ENCODE measurements at regions not wholly inside any gene's neighbourhood (a gene's known extent, or its start where the extent isn't known, plus 50 kb on each side); places are given as distances from the start of the nearest gene placed in this dataset.

- Histone ChIP-seq H4K20me1 (replicated peaks; ENCODE audit: insufficient read depth) (no peaks in the 10 kb centered on the region), H3K4me2 (no peak overlapping the region), H3K4me1 (ENCODE audit: insufficient read depth) (no peaks in the 10 kb centered on the region), H3K27ac (ENCODE audit: low read depth) (no peak overlapping the region), H3K79me2 (replicated peaks; ENCODE audit: insufficient read depth) (no peaks in the 10 kb centered on the region), H3K36me3 (ENCODE audit: insufficient read depth) (no peaks in the 10 kb centered on the region), H3F3A (replicated peaks; ENCODE audit: low read depth) (no peaks in the 10 kb centered on the region), H2AFZ (peak overlapping the region; percentile 5; the same call in 1 of the 2 replicates), H3K27me3 (ENCODE audit: insufficient read depth) (no peaks in the 10 kb centered on the region), H3K4me3 (no peak overlapping the region), H3K9me2 (ENCODE audit: insufficient read depth) (peaks cover 5% of the 10 kb centered on the region; the same call in 1 of the 2 replicates)
- H3K27ac Mint-ChIP-seq = no peak overlapping the region; the same call in 1 of the 2 replicates
- ATAC-seq (no peak), DNase-seq (ENCODE audit: low spot score) (peak; percentile 3)
- no peak overlapping the region for H3K4me3 Mint-ChIP-seq
- H3K27me3 Mint-ChIP-seq (ENCODE audit: insufficient read depth, low read depth, poor library complexity) = no peaks in the 10 kb centered on the region
- peaks cover 11% of the 10 kb centered on the region; the same call in 2 of the 3 replicates for H3K9me3 Mint-ChIP-seq
- H3K4me1 Mint-ChIP-seq = no peaks in the 10 kb centered on the region
- TF ChIP-seq JUNB (IDR thresholded peaks at IDR 0.05; ENCODE audit: unreplicated experiment) (no peak), STAT1 (IDR thresholded peaks at IDR 0.05; ENCODE audit: unreplicated experiment) (no peak)
- peaks cover 11% of the 10 kb centered on the region; the same call in 2 of the 3 replicates for H3K36me3 Mint-ChIP-seq (ENCODE audit: low read depth)
These were observed 756.1 kb upstream of the MIR17HG start for GRCh38 chr13:90591260-90591926.

GRCh38 chr13:90591927-90592268 lies 755.6 kb upstream of the MIR17HG start:
- peaks cover 11% of the 10 kb centered on the region; the same call in 2 of the 3 replicates for H3K9me3 Mint-ChIP-seq
- no peaks in the 10 kb centered on the region for H4K20me1 ChIP-seq (replicated peaks; ENCODE audit: insufficient read depth)
- DNase-seq (ENCODE audit: low spot score) (peak; percentile 13), ATAC-seq (no peak)
- H3K4me1 ChIP-seq (ENCODE audit: insufficient read depth) = no peaks in the 10 kb centered on the region
- no peaks in the 10 kb centered on the region for H3K79me2 ChIP-seq (replicated peaks; ENCODE audit: insufficient read depth)
- H3K27me3 ChIP-seq (ENCODE audit: insufficient read depth) = no peaks in the 10 kb centered on the region
- peak overlapping the region; percentile 5; the same call in 1 of the 2 replicates for H2AFZ ChIP-seq
- H3K4me3 ChIP-seq = no peak overlapping the region
- H3K4me3 Mint-ChIP-seq = no peak overlapping the region
- H3K27ac ChIP-seq (ENCODE audit: low read depth) = no peak overlapping the region
- no peaks in the 10 kb centered on the region for H3K4me1 Mint-ChIP-seq
- H3K27me3 Mint-ChIP-seq (ENCODE audit: insufficient read depth, low read depth, poor library complexity) = no peaks in the 10 kb centered on the region
- H3K27ac Mint-ChIP-seq = no peak overlapping the region; the same call in 1 of the 2 replicates
- no peaks in the 10 kb centered on the region for H3F3A ChIP-seq (replicated peaks; ENCODE audit: low read depth)
- H3K36me3 Mint-ChIP-seq (ENCODE audit: low read depth) = peaks cover 11% of the 10 kb centered on the region; the same call in 2 of the 3 replicates
- no peaks in the 10 kb centered on the region for H3K36me3 ChIP-seq (ENCODE audit: insufficient read depth)
- peaks cover 5% of the 10 kb centered on the region; the same call in 1 of the 2 replicates for H3K9me2 ChIP-seq (ENCODE audit: insufficient read depth)
- no peak overlapping the region for H3K4me2 ChIP-seq
- TF ChIP-seq REST (IDR thresholded peaks at IDR 0.05; ENCODE audit: unreplicated experiment) = no peak
- no peak for TF ChIP-seq ZNF462 (CRISPR knock-in tag; IDR thresholded peaks at IDR 0.05)
- no peak for TF ChIP-seq POLR2AphosphoS5 (IDR thresholded peaks at IDR 0.05; ENCODE audit: low read depth)
- no peak for TF ChIP-seq STAT1 (IDR thresholded peaks at IDR 0.05; ENCODE audit: unreplicated experiment)
- TF ChIP-seq ZNF331 (CRISPR knock-in tag; IDR thresholded peaks at IDR 0.05; ENCODE audit: low read depth) = no peak
- TF ChIP-seq EZH2phosphoT487 (IDR thresholded peaks at IDR 0.05; ENCODE audit: unreplicated experiment) = no peak
- TF ChIP-seq JUNB (IDR thresholded peaks at IDR 0.05; ENCODE audit: unreplicated experiment) = no peak
- TF ChIP-seq ZNF114 (CRISPR knock-in tag; IDR thresholded peaks at IDR 0.05) = no peak
- no peak for TF ChIP-seq NANOG (IDR thresholded peaks at IDR 0.05; ENCODE audit: borderline replicate concordance)
- no peak for TF ChIP-seq CREB1 (CRISPR knock-in tag; IDR thresholded peaks at IDR 0.05; ENCODE audit: low read depth)
- TF ChIP-seq EZH2 (IDR thresholded peaks at IDR 0.05; ENCODE audit: low read depth, unreplicated experiment) = no peak

Measured in GM23338 (cell line).